HCT116 (cell line): ENCODE measurements at regions not wholly inside any gene's neighbourhood (a gene's known extent, or its start where the extent isn't known, plus 50 kb on each side); places are given as distances from the start of the nearest gene placed in this dataset.

Experiments used
- CEBPB ChIP-seq: IDR thresholded peaks from 2 replicates; pipeline ENCODE4 v1.6.1; 2012; ENCODE audit warnings: low read depth
- CTCF ChIP-seq, 3 experiments: fragments of 200-600 bp in 1 of 3; sonication (generic) in 1 of 3; IDR thresholded peaks in 2 of 3; conservative IDR thresholded peaks in 1 of 3; 2 replicates each; pipeline ENCODE4 v1.5.1; 2012 to 2017; ENCODE audit warnings: low read depth in 2 of 3, low read length in 2 of 3, antibody characterized with exemption in 1 of 3, borderline replicate concordance in 1 of 3, control low read depth in 1 of 3, mild to moderate bottlenecking in 1 of 3, mixed read lengths in 1 of 3, mixed run types in 1 of 3, moderate library complexity in 1 of 3; ENCODE audit not compliant: insufficient read depth in 1 of 3
- ELF1 ChIP-seq: IDR thresholded peaks from 2 replicates; pipeline ENCODE4 v1.6.1; 2012; ENCODE audit warnings: low read depth, borderline replicate concordance
- EZH2 ChIP-seq: fragments of 200-600 bp; sonication (generic); IDR thresholded peaks from 2 replicates; pipeline ENCODE4 v1.6.1; 2017; ENCODE audit warnings: antibody characterized with exemption, mixed run types
- EZH2phosphoT487 ChIP-seq: fragments of 200-600 bp; IDR thresholded peaks from 2 replicates; pipeline ENCODE4 v1.6.1; 2018; ENCODE audit warnings: antibody characterized with exemption, borderline replicate concordance
- JUND ChIP-seq: IDR thresholded peaks from 2 replicates; pipeline ENCODE4 v1.6.1; 2012
- MAX ChIP-seq: IDR thresholded peaks from 2 replicates; pipeline ENCODE4 v1.6.1; 2012
- POLR2A ChIP-seq: IDR thresholded peaks from 2 replicates; pipeline ENCODE4 v1.7.0; 2011; ENCODE audit warnings: borderline replicate concordance; ENCODE audit not compliant: insufficient read depth, insufficient read length; ENCODE audit errors: extremely low read depth
- POLR2AphosphoS5 ChIP-seq: IDR thresholded peaks from 2 replicates; pipeline ENCODE4 v1.6.1; 2011; ENCODE audit warnings: mild to moderate bottlenecking, low read depth, low read length, moderate library complexity
- RAD21 ChIP-seq: IDR thresholded peaks from 2 replicates; pipeline ENCODE4 v1.6.1; 2012; ENCODE audit warnings: low read depth, mild to moderate bottlenecking
- SRF ChIP-seq: IDR thresholded peaks from 2 replicates; pipeline ENCODE4 v1.6.1; 2012; ENCODE audit warnings: low read depth
- TCF7L2 ChIP-seq: IDR thresholded peaks from 2 replicates; pipeline ENCODE4 v1.7.0; 2011; ENCODE audit warnings: borderline replicate concordance, inconsistent platforms; ENCODE audit not compliant: insufficient read depth, insufficient read length; ENCODE audit errors: extremely low read depth
- YY1 ChIP-seq: IDR thresholded peaks from 2 replicates; pipeline ENCODE4 v1.6.1; 2011; ENCODE audit warnings: low read length, low read depth, moderate library complexity, mild to moderate bottlenecking; ENCODE audit not compliant: insufficient replicate concordance; ENCODE audit errors: extremely low read depth
- ZNF274 ChIP-seq: fragments of 200-500 bp; sonication (Bioruptor generic); IDR thresholded peaks from 2 replicates; pipeline ENCODE4 v1.6.1; 2014; ENCODE audit warnings: mild to moderate bottlenecking, low read depth, low read length, inconsistent platforms

GRCh38 chr4:186831574-186831973 lies 107.9 kb upstream of the FAT1 start:
- TF ChIP-seq CTCF (IDR thresholded peaks at IDR 0.05 in 2 of 3, conservative IDR thresholded peaks at IDR 0.05 in 1 of 3; ENCODE audit: borderline replicate concordance in 1 of 3, insufficient read depth in 1 of 3, low read depth in 2 of 3, low read length in 2 of 3): no peak; a peak in 1 of 6 replicates
- no peak; the same call in 1 of the 2 replicates for TF ChIP-seq POLR2AphosphoS5
- no peak for TF ChIP-seq CEBPB
- TF ChIP-seq YY1: peak; percentile 46
- no peak for TF ChIP-seq SRF
- no peak for TF ChIP-seq POLR2A
- TF ChIP-seq EZH2phosphoT487: no peak
- no peak for TF ChIP-seq EZH2
- TF ChIP-seq ZNF274: no peak
- peak; percentile 81 for TF ChIP-seq TCF7L2
- TF ChIP-seq RAD21: no peak
- TF ChIP-seq MAX: no peak
- no peak for TF ChIP-seq ELF1
- no peak for TF ChIP-seq JUND
